GM12878 (cell line): ENCODE measurements at regions not wholly inside any gene's neighbourhood (a gene's known extent, or its start where the extent isn't known, plus 50 kb on each side); places are given as distances from the start of the nearest gene placed in this dataset.

Experiments used
- ATAC-seq: fragments of 200-7000 bp; cut with Tn5 transposase; 3 replicates; pipeline ENCODE4 v1.9.1; 2020; ENCODE audit warnings: mild to moderate bottlenecking, moderate library complexity
- BruUV-seq: library from RNA; stranded (reverse); fragments of 400-500 nt; replicated peaks from 2 replicates; lab custom pipeline; 2021; lab: Mats Ljungman, UMichigan
- CTCF ChIA-PET: fragments of 300-600 bp; sonication (Branson Sonifier 250); formaldehyde crosslinking; extraction: SDS; loops from one replicate; lab custom pipeline; 2021; ENCODE audit warnings: inconsistent platforms; lab: Yijun Ruan, JAX
- POLR2A ChIA-PET: fragments of 350-600 bp; formaldehyde crosslinking; extraction: SDS; loops from one replicate; lab custom pipeline; 2021; ENCODE audit warnings: inconsistent platforms; lab: Charles Lee
- RAD21 ChIA-PET: fragments of 300-600 bp; sonication (Branson Sonifier 250); formaldehyde crosslinking; loops from one replicate; lab custom pipeline; 2023; ENCODE audit warnings: antibody characterized with exemption; ENCODE audit not compliant: unreplicated experiment; lab: Charles Lee
- SMC1A ChIA-PET: fragments of 300-600 bp; sonication (Branson Sonifier 250); formaldehyde crosslinking; loops from one replicate; lab custom pipeline; 2023; ENCODE audit not compliant: unreplicated experiment, uncharacterized antibody; lab: Charles Lee
- DNase-seq: peaks from one replicate; pipeline ENCODE4 v3.0.0-alpha.2; 2011; ENCODE audit warnings: low read depth, low spot score
- FAIRE-seq: peaks from 3 replicates; lab custom pipeline; 2011; peaks lifted over from hg19 to GRCh38; lab: Jason Lieb, UNC
- H2AFZ ChIP-seq: 2 replicates; pipeline ENCODE4 v1.6.0; 2011; ENCODE audit warnings: low read depth, low read length, control low read depth; ENCODE audit not compliant: control insufficient read depth
- H3K27ac ChIP-seq: 2 replicates; pipeline ENCODE4 v1.5.1; 2011; ENCODE audit warnings: control low read depth; ENCODE audit not compliant: control insufficient read depth, insufficient read depth
- H3K27me3 ChIP-seq, 2 experiments: replicated peaks in 1 of 2; 2 replicates each; pipeline versions ENCODE4 v1.6.0 to v1.6.1; 2011; ENCODE audit warnings: low read length in 1 of 2; ENCODE audit not compliant: control insufficient read depth in 2 of 2, insufficient read depth in 2 of 2
- H3K36me3 ChIP-seq, 2 experiments: 2 replicates each; pipeline ENCODE4 v1.5.1; 2011; ENCODE audit warnings: low read length in 1 of 2; ENCODE audit not compliant: control insufficient read depth in 2 of 2, insufficient read depth in 2 of 2
- H3K4me1 ChIP-seq: 2 replicates; pipeline ENCODE4 v1.6.1; 2011; ENCODE audit warnings: mild to moderate bottlenecking, low read length, moderate library complexity, mixed read lengths; ENCODE audit not compliant: control insufficient read depth, insufficient read depth
- H3K4me2 ChIP-seq: 2 replicates; pipeline ENCODE4 v1.6.0; 2011; ENCODE audit warnings: control low read depth; ENCODE audit not compliant: control insufficient read depth, insufficient read depth
- H3K4me3 ChIP-seq: fragments of 200-600 bp; sonication (generic); 2 replicates; pipeline ENCODE4 v1.5.1; 2016
- H3K79me2 ChIP-seq: 2 replicates; pipeline ENCODE4 v1.6.0; 2011; ENCODE audit warnings: low read length; ENCODE audit not compliant: control insufficient read depth, insufficient read depth
- H3K9ac ChIP-seq: 2 replicates; pipeline ENCODE4 v1.8.0; 2011; ENCODE audit warnings: low read length, control low read depth, mixed read lengths; ENCODE audit not compliant: control insufficient read depth, insufficient read depth
- H3K9me3 ChIP-seq: replicated peaks from 3 replicates; pipeline ENCODE4 v1.5.1; 2011; ENCODE audit warnings: mild to moderate bottlenecking, low read length; ENCODE audit not compliant: control insufficient read depth, insufficient read depth
- H4K20me1 ChIP-seq: 2 replicates; pipeline ENCODE4 v1.6.0; 2011; ENCODE audit not compliant: control insufficient read depth, insufficient read depth
- BMI1 ChIP-seq: fragments of 450-650 bp; IDR thresholded peaks from 2 replicates; pipeline ENCODE4 v1.6.1; 2016; ENCODE audit warnings: mild to moderate bottlenecking, moderate library complexity, borderline replicate concordance
- EGR1 ChIP-seq, 2 experiments: IDR thresholded peaks; 1 replicate in 1 of 2; 2 replicates in 1 of 2; pipeline ENCODE4 v1.6.1; 2011 to 2012; ENCODE audit warnings: low read depth in 2 of 2, low read length in 2 of 2, borderline replicate concordance in 1 of 2, mild to moderate bottlenecking in 1 of 2, moderate library complexity in 1 of 2
- IKZF1 ChIP-seq: fragments of 450-650 bp; conservative IDR thresholded peaks from 2 replicates; pipeline ENCODE4 v1.6.1; 2017; ENCODE audit warnings: antibody characterized with exemption, mild to moderate bottlenecking
- NFYB ChIP-seq: IDR thresholded peaks from 2 replicates; pipeline ENCODE4 v1.6.1; 2011; ENCODE audit warnings: low read depth, mild to moderate bottlenecking, low read length, improper control_type of control experiment, moderate library complexity; ENCODE audit not compliant: insufficient read depth
- NR2C1 ChIP-seq: fragments of 450-650 bp; IDR thresholded peaks from 2 replicates; pipeline ENCODE4 v1.6.1; 2017; ENCODE audit warnings: antibody characterized with exemption, mild to moderate bottlenecking, moderate library complexity
- POLR2AphosphoS2 ChIP-seq: IDR thresholded peaks from 2 replicates; pipeline ENCODE4 v1.6.1; 2011; ENCODE audit warnings: low read depth, mild to moderate bottlenecking, low read length, improper control_type of control experiment, moderate library complexity
- SIN3A ChIP-seq: IDR thresholded peaks from 2 replicates; pipeline ENCODE4 v1.6.1; 2012; ENCODE audit warnings: low read depth, low read length, improper control_type of control experiment
- SIX5 ChIP-seq: IDR thresholded peaks from 2 replicates; pipeline ENCODE4 v1.6.1; 2011; ENCODE audit warnings: mild to moderate bottlenecking, low read depth, low read length, moderate library complexity; ENCODE audit not compliant: severe bottlenecking
- SMC3 ChIP-seq: IDR thresholded peaks from 2 replicates; pipeline ENCODE4 v1.6.1; 2011; ENCODE audit warnings: low read length, improper control_type of control experiment, borderline replicate concordance
- SP1 ChIP-seq: IDR thresholded peaks from one replicate; pipeline ENCODE4 v1.6.1; 2011; ENCODE audit warnings: low read depth, low read length
- SPI1 ChIP-seq: IDR thresholded peaks from 2 replicates; pipeline ENCODE4 v1.6.1; 2011; ENCODE audit warnings: low read depth, mild to moderate bottlenecking, low read length, moderate library complexity, borderline replicate concordance; ENCODE audit not compliant: insufficient read depth
- TCF3 ChIP-seq: IDR thresholded peaks from 2 replicates; pipeline ENCODE4 v1.6.1; 2012; ENCODE audit warnings: low read depth, mild to moderate bottlenecking, low read length, borderline replicate concordance; ENCODE audit not compliant: insufficient read depth
- WGBS: methylation state at CpG from one replicate; pipeline ENCODE4 v1.1.6; 2016; ENCODE audit warnings: low lambda C conversion rate; ENCODE audit not compliant: insufficient replicate concordance, insufficient coverage; ENCODE audit errors: missing lambda C conversion rate; 5-methylcytosine and 5-hydroxymethylcytosine counted together
- in situ Hi-C: fragments of 300-500 bp; cut with MboI; formaldehyde crosslinking; loops from 9 replicates; pipeline ENCODE4 v1.14.3; 2018; ENCODE audit warnings: mixed read lengths
- intact Hi-C: fragments of 100-400 bp; cut with micrococcal nuclease; formaldehyde crosslinking; loops from one replicate; pipeline ENCODE4 v1.14.2; 2022; ENCODE audit not compliant: unreplicated experiment
- TF ChIP-seq, protein P1 (sequence below): IDR thresholded peaks from 2 replicates; pipeline ENCODE4 v1.6.1; 2012; ENCODE audit warnings: low read depth, low read length, improper control_type of control experiment
- TF ChIP-seq, protein P2 (sequence below): fragments of 450-650 bp; IDR thresholded peaks from 2 replicates; pipeline ENCODE4 v1.6.1; 2016; ENCODE audit warnings: mild to moderate bottlenecking
- TF ChIP-seq, protein P3 (sequence below): fragments of 450-650 bp; IDR thresholded peaks from 2 replicates; pipeline ENCODE4 v1.6.1; 2017; ENCODE audit warnings: borderline replicate concordance
- TF ChIP-seq, protein P4 (sequence below): fragments of 450-650 bp; IDR thresholded peaks from 2 replicates; pipeline ENCODE4 v1.6.1; 2017; ENCODE audit warnings: antibody characterized with exemption, mild to moderate bottlenecking, moderate library complexity
- TF ChIP-seq, protein P5 (sequence below): IDR thresholded peaks from 2 replicates; pipeline ENCODE4 v1.6.1; 2012; ENCODE audit warnings: low read depth, low read length, improper control_type of control experiment

DNA sequence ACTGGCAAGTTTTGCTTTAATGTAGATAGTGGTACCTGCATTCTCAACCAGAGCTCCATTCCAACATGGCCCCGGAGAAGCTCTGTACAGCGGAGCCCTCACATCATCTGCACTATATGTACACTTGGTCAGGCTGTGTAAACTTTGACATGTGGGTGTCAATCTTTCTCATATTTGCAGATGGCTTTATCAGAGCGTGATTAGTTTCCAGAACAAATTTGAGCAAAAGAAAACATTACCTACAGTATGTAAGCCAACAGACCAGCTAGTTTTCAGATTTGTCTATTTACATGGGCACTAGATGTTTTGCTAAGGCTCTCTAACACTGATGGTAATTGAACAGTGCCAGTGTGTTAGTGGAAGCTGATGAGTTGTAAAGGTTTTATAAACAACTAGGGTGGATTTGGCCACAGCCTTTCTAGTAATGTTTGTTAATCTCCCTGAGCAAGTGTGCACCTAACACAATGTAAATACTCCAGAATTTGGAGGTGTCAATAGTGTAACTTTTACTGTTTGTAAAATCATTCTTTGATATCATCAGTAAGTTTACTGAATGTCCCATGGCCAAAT is 131.8 kb downstream of the FOXA2 start:
- FAIRE-seq: no peak
- CTCF ChIA-PET: interaction anchor here (0.7 kb wide), 1 partner anchor 12 kb away, joined by 3 read pairs; no protein-coding TSS in a partner anchor
- Histone ChIP-seq H3K4me2 (no peak overlapping the region), H3K79me2 (no peaks in the 10 kb centered on the region), H3K9ac (no peak overlapping the region), H2AFZ (no peak overlapping the region), H3K9me3 (no peaks in the 10 kb centered on the region), H4K20me1 (no peaks in the 10 kb centered on the region), H3K4me1 (no peaks in the 10 kb centered on the region), H3K27ac (no peak overlapping the region), H3K4me3 (no peak overlapping the region), H3K27me3 (no peaks in the 10 kb centered on the region; a peak in 1 of 4 replicates), H3K36me3 (no peaks in the 10 kb centered on the region)
- POLR2A ChIA-PET: no interaction called here
- in situ Hi-C loops: loop anchor here (5.0 kb wide), 1 partner anchor 50 kb away; no protein-coding TSS in a partner anchor
- RAD21 ChIA-PET: no interaction called here
- TF ChIP-seq SIX5 (no peak), SP1 (no peak), NFYB (no peak), SPI1 (no peak), BMI1 (no peak), EGR1 (IDR thresholded peaks at IDR 0.05; ENCODE audit: borderline replicate concordance in 1 of 2, low read depth in 2 of 2, low read length in 2 of 2) (no peak), SMC3 (no peak), SIN3A (no peak), POLR2AphosphoS2 (no peak), IKZF1 (no peak), TCF3 (no peak), NR2C1 (no peak)
- TF ChIP-seq, protein P1, sequence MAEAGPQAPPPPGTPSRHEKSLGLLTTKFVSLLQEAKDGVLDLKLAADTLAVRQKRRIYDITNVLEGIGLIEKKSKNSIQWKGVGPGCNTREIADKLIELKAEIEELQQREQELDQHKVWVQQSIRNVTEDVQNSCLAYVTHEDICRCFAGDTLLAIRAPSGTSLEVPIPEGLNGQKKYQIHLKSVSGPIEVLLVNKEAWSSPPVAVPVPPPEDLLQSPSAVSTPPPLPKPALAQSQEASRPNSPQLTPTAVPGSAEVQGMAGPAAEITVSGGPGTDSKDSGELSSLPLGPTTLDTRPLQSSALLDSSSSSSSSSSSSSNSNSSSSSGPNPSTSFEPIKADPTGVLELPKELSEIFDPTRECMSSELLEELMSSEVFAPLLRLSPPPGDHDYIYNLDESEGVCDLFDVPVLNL: no peak
- TF ChIP-seq, protein P2, sequence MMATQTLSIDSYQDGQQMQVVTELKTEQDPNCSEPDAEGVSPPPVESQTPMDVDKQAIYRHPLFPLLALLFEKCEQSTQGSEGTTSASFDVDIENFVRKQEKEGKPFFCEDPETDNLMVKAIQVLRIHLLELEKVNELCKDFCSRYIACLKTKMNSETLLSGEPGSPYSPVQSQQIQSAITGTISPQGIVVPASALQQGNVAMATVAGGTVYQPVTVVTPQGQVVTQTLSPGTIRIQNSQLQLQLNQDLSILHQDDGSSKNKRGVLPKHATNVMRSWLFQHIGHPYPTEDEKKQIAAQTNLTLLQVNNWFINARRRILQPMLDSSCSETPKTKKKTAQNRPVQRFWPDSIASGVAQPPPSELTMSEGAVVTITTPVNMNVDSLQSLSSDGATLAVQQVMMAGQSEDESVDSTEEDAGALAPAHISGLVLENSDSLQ: no peak
- TF ChIP-seq, protein P3, sequence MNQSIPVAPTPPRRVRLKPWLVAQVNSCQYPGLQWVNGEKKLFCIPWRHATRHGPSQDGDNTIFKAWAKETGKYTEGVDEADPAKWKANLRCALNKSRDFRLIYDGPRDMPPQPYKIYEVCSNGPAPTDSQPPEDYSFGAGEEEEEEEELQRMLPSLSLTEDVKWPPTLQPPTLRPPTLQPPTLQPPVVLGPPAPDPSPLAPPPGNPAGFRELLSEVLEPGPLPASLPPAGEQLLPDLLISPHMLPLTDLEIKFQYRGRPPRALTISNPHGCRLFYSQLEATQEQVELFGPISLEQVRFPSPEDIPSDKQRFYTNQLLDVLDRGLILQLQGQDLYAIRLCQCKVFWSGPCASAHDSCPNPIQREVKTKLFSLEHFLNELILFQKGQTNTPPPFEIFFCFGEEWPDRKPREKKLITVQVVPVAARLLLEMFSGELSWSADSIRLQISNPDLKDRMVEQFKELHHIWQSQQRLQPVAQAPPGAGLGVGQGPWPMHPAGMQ: no peak
- TF ChIP-seq, protein P4, sequence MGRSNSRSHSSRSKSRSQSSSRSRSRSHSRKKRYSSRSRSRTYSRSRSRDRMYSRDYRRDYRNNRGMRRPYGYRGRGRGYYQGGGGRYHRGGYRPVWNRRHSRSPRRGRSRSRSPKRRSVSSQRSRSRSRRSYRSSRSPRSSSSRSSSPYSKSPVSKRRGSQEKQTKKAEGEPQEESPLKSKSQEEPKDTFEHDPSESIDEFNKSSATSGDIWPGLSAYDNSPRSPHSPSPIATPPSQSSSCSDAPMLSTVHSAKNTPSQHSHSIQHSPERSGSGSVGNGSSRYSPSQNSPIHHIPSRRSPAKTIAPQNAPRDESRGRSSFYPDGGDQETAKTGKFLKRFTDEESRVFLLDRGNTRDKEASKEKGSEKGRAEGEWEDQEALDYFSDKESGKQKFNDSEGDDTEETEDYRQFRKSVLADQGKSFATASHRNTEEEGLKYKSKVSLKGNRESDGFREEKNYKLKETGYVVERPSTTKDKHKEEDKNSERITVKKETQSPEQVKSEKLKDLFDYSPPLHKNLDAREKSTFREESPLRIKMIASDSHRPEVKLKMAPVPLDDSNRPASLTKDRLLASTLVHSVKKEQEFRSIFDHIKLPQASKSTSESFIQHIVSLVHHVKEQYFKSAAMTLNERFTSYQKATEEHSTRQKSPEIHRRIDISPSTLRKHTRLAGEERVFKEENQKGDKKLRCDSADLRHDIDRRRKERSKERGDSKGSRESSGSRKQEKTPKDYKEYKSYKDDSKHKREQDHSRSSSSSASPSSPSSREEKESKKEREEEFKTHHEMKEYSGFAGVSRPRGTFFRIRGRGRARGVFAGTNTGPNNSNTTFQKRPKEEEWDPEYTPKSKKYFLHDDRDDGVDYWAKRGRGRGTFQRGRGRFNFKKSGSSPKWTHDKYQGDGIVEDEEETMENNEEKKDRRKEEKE: no peak
- TF ChIP-seq, protein P5, sequence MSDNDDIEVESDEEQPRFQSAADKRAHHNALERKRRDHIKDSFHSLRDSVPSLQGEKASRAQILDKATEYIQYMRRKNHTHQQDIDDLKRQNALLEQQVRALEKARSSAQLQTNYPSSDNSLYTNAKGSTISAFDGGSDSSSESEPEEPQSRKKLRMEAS: no peak
- SMC1A ChIA-PET: no interaction called here
- BruUV-seq: no TSS peak
- WGBS: 74% methylated on average over 3 of the region's 3 CpGs
- no peak for DNase-seq
- ATAC-seq: no peak
- intact Hi-C loops: no loop called here
